GM21381 (cell line): ENCODE measurements at regions not wholly inside any gene's neighbourhood (a gene's known extent, or its start where the extent isn't known, plus 50 kb on each side); places are given as distances from the start of the nearest gene placed in this dataset.
A peak's percentile ranks its signal among the peaks of the same experiment; 100 is the strongest.
"Not testable (repeated sequence)": the region's sequence is repeated elsewhere in the genome, so short reads cannot be mapped to it uniquely, and the experiment has no call there.

ENCODE experiments used
- ATAC-seq: cut with Tn5 transposase; IDR thresholded peaks from one replicate; pipeline ENCODE4 v1.9.1; 2021; ENCODE audit warnings: mild to moderate bottlenecking, moderate library complexity; ENCODE audit not compliant: unreplicated experiment

- not testable (repeated sequence) for ATAC-seq
Measured at GRCh38 chr1:243074224-243074623, 180.9 kb downstream of the CEP170 start.

- ATAC-seq = not testable (repeated sequence)
Measured at GRCh38 chr1:243067056-243067455, 188.0 kb downstream of the CEP170 start.

- not testable (repeated sequence) for ATAC-seq
Measured at GRCh38 chr1:243061965-243062364, 193.1 kb downstream of the CEP170 start.

GRCh38 chr1:243055510-243055909 is 199.6 kb downstream of the CEP170 start:
- ATAC-seq = not testable (repeated sequence)

GRCh38 chr1:243055091-243055490 is 200.0 kb downstream of the CEP170 start:
- not testable (repeated sequence) for ATAC-seq

GRCh38 chr1:243054681-243055080 is 200.4 kb downstream of the CEP170 start:
- not testable (repeated sequence) for ATAC-seq

- ATAC-seq = not testable (repeated sequence)
Measured at GRCh38 chr1:243053048-243053447, 202.0 kb downstream of the CEP170 start.

- ATAC-seq = not testable (repeated sequence)
Measured at GRCh38 chr1:243050613-243051012, 204.5 kb downstream of the CEP170 start.

- ATAC-seq = not testable (repeated sequence)
Measured at GRCh38 chr1:243049716-243050115, 205.4 kb downstream of the CEP170 start.

GRCh38 chr1:243021365-243021764 is 233.7 kb downstream of the CEP170 start:
- ATAC-seq = not testable (repeated sequence)

GRCh38 chr1:243019030-243019635 is 235.9 kb downstream of the CEP170 start:
- ATAC-seq = not testable (repeated sequence)

- not testable (repeated sequence) for ATAC-seq
Measured at GRCh38 chr1:243010719-243011118, 244.4 kb downstream of the CEP170 start.

- not testable (repeated sequence) for ATAC-seq
Measured at GRCh38 chr1:243001003-243001402, 254.1 kb downstream of the CEP170 start.

- ATAC-seq = not testable (repeated sequence)
Measured at GRCh38 chr1:242992776-242993175, 262.3 kb downstream of the CEP170 start.

- ATAC-seq = not testable (repeated sequence)
Measured at GRCh38 chr1:242985096-242985495, 270.0 kb downstream of the CEP170 start.

- not testable (repeated sequence) for ATAC-seq
Measured at GRCh38 chr1:242973341-242973740, 281.7 kb downstream of the CEP170 start.

- ATAC-seq = no peak
Measured at GRCh38 chr1:242966892-242967291, 288.2 kb downstream of the CEP170 start.

GRCh38 chr1:242959397-242959796 is 295.7 kb downstream of the CEP170 start:
- not testable (repeated sequence) for ATAC-seq

GRCh38 chr1:242954945-242955344 is 300.1 kb downstream of the CEP170 start:
- not testable (repeated sequence) for ATAC-seq

GRCh38 chr1:242946206-242946605 is 308.9 kb downstream of the CEP170 start:
- no peak for ATAC-seq

GRCh38 chr1:242936725-242937124 is 318.4 kb downstream of the CEP170 start:
- peak; percentile 79 for ATAC-seq

- not testable (repeated sequence) for ATAC-seq
Measured at GRCh38 chr1:242924717-242925116, 330.4 kb downstream of the CEP170 start.

GRCh38 chr1:242923603-242924002 is 331.5 kb downstream of the CEP170 start:
- ATAC-seq = not testable (repeated sequence)
